Osteoblast (primary cell): ENCODE measurements at regions not wholly inside any gene's neighbourhood (a gene's known extent, or its start where the extent isn't known, plus 50 kb on each side); places are given as distances from the start of the nearest gene placed in this dataset.

Experiments used
- DNase-seq: peaks from one replicate; pipeline ENCODE4 v3.0.0; 2011; ENCODE audit warnings: low spot score, mixed read lengths; ENCODE audit not compliant: insufficient read length; ENCODE audit errors: missing footprints
- H2AFZ ChIP-seq: 2 replicates; pipeline ENCODE4 v1.6.0; 2011; ENCODE audit warnings: mild to moderate bottlenecking, low read length
- H3K27ac ChIP-seq: 2 replicates; pipeline ENCODE4 v1.5.1; 2011; ENCODE audit warnings: mild to moderate bottlenecking, low read depth, low read length, moderate library complexity
- H3K27me3 ChIP-seq: 2 replicates; pipeline ENCODE4 v1.6.0; 2012; ENCODE audit warnings: mild to moderate bottlenecking, control low read depth, inconsistent platforms, low read length, moderate library complexity; ENCODE audit not compliant: insufficient read depth
- H3K36me3 ChIP-seq: 2 replicates; pipeline ENCODE4 v1.5.1; 2011; ENCODE audit warnings: mild to moderate bottlenecking, low read length, control low read depth, moderate library complexity; ENCODE audit not compliant: insufficient read depth
- H3K4me1 ChIP-seq: 2 replicates; pipeline ENCODE4 v1.5.1; 2011; ENCODE audit warnings: mild to moderate bottlenecking, low read length, control low read depth, moderate library complexity; ENCODE audit not compliant: insufficient read depth
- H3K4me2 ChIP-seq: 2 replicates; pipeline ENCODE4 v1.6.0; 2011; ENCODE audit warnings: mild to moderate bottlenecking, low read length; ENCODE audit not compliant: insufficient read depth
- H3K4me3 ChIP-seq: fragments of 200-600 bp; sonication (generic); 3 replicates; pipeline ENCODE4 v1.5.1; 2012; ENCODE audit warnings: mild to moderate bottlenecking, low read length, inconsistent platforms; ENCODE audit not compliant: insufficient read depth
- H3K79me2 ChIP-seq: 2 replicates; pipeline ENCODE4 v1.6.0; 2012; ENCODE audit warnings: mild to moderate bottlenecking, low read length, control low read depth, inconsistent platforms; ENCODE audit not compliant: insufficient read depth
- H3K9me3 ChIP-seq: 2 replicates; pipeline ENCODE4 v1.5.1; 2011; ENCODE audit warnings: low read depth, low read length, control low read depth
- H4K20me1 ChIP-seq: 2 replicates; pipeline ENCODE4 v1.6.0; 2012; ENCODE audit warnings: mild to moderate bottlenecking, low read length, control low read depth; ENCODE audit not compliant: insufficient read depth
- TF ChIP-seq, protein P1 (sequence below): IDR thresholded peaks from 2 replicates; pipeline ENCODE4 v1.5.1; 2011; ENCODE audit warnings: mild to moderate bottlenecking, low read depth, low read length, moderate library complexity; ENCODE audit errors: extremely low read depth

DNA sequence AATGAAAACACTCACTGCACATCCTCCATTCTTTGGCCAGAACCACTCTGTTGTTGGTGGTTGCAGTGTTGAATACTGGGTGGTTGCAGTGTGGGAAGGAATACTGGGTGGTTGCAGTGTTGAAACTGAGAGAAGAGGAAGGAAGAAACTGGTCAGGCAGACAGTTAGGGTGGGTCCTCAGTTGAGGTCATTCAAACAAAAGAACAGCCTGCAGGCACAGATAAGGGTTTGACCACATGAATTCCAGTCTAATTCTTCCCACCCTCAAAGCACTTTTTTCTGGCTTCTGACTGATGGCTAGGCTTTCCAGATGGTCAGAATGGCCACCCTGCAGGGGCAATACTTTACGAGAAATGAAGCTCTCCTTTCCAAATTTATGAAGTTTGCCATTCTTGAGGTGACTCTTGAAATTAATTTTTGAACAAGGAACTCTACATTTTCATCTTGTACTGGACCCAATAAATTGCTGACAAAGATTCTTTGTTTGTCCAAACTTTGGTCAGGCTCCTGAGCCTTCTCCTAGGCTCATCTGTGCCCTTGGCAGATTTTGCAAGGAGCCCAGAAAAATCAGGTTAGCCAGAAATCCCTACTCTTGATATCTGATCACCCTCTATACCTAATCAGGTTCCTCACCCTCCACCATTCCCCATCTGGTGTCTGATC, 596.6 kb upstream of the CDH5 start:
- Histone ChIP-seq H3K4me1 (no peaks in the 10 kb centered on the region), H3K4me2 (no peak overlapping the region), H3K36me3 (no peaks in the 10 kb centered on the region), H3K79me2 (no peaks in the 10 kb centered on the region), H2AFZ (no peak overlapping the region), H3K27ac (no peak overlapping the region), H3K9me3 (peaks cover 2% of the 10 kb centered on the region), H3K4me3 (no peak overlapping the region), H3K27me3 (no peaks in the 10 kb centered on the region), H4K20me1 (no peaks in the 10 kb centered on the region)
- TF ChIP-seq, protein P1, sequence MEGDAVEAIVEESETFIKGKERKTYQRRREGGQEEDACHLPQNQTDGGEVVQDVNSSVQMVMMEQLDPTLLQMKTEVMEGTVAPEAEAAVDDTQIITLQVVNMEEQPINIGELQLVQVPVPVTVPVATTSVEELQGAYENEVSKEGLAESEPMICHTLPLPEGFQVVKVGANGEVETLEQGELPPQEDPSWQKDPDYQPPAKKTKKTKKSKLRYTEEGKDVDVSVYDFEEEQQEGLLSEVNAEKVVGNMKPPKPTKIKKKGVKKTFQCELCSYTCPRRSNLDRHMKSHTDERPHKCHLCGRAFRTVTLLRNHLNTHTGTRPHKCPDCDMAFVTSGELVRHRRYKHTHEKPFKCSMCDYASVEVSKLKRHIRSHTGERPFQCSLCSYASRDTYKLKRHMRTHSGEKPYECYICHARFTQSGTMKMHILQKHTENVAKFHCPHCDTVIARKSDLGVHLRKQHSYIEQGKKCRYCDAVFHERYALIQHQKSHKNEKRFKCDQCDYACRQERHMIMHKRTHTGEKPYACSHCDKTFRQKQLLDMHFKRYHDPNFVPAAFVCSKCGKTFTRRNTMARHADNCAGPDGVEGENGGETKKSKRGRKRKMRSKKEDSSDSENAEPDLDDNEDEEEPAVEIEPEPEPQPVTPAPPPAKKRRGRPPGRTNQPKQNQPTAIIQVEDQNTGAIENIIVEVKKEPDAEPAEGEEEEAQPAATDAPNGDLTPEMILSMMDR = no peak
- DNase-seq = no peak

DNA sequence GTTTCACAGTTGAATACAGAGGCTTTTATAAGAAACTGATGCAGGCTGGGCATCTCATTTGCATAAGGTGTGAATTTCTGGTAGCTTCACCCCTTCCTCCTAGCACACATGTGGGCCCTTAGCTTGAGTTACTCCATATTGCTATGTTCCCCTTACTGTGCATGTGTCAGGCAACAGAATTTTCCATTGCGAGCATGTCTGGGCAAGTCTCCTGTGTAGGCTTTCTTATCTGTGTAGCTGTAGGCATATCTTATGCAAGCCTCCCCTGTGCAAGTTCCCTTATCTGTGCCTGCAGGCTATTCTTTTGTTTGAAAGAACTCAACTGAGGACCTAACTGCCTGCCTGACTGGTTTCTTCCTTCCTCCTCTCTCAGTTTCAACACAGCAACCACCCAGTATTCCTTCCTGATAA, 597.4 kb upstream of the CDH5 start:
- no peak for DNase-seq
- no peaks in the 10 kb centered on the region for H3K4me1 ChIP-seq
- H3K36me3 ChIP-seq = no peaks in the 10 kb centered on the region
- peaks cover 2% of the 10 kb centered on the region for H3K9me3 ChIP-seq
- no peak overlapping the region for H3K4me2 ChIP-seq
- H3K79me2 ChIP-seq = no peaks in the 10 kb centered on the region
- no peaks in the 10 kb centered on the region for H3K27me3 ChIP-seq
- no peak overlapping the region for H3K4me3 ChIP-seq
- H2AFZ ChIP-seq = peak overlapping the region; percentile 38
- no peak overlapping the region for H3K27ac ChIP-seq
- no peaks in the 10 kb centered on the region for H4K20me1 ChIP-seq
- TF ChIP-seq, protein P1 = no peak

DNA sequence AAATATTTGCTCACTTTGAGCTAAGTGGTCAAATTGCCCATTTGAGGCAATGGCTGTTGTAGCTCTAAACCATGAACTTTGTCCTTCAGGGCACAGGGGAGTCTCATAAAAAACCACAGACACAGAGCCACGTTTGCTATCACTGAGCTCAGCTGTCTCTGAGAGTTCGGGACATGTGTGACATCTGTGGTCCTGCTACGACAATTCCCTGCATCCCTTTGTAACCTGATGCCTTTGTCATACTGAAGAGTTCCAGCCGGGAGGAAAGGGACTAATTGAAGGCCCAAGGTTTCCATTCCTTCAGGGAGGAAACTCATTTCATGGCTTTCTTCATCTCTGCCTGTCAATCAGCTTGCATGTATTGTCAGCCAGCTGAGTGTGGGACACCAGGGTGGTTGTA, 599.4 kb upstream of the CDH5 start:
- Histone ChIP-seq H3K4me3 (no peak overlapping the region), H2AFZ (peak overlapping the region; percentile 23), H3K4me2 (no peak overlapping the region), H3K9me3 (peaks cover 2% of the 10 kb centered on the region), H3K36me3 (no peaks in the 10 kb centered on the region), H3K79me2 (no peaks in the 10 kb centered on the region), H3K27me3 (no peaks in the 10 kb centered on the region), H3K4me1 (no peaks in the 10 kb centered on the region), H3K27ac (no peak overlapping the region), H4K20me1 (no peaks in the 10 kb centered on the region)
- DNase-seq = no peak
- TF ChIP-seq, protein P1 = no peak

DNA sequence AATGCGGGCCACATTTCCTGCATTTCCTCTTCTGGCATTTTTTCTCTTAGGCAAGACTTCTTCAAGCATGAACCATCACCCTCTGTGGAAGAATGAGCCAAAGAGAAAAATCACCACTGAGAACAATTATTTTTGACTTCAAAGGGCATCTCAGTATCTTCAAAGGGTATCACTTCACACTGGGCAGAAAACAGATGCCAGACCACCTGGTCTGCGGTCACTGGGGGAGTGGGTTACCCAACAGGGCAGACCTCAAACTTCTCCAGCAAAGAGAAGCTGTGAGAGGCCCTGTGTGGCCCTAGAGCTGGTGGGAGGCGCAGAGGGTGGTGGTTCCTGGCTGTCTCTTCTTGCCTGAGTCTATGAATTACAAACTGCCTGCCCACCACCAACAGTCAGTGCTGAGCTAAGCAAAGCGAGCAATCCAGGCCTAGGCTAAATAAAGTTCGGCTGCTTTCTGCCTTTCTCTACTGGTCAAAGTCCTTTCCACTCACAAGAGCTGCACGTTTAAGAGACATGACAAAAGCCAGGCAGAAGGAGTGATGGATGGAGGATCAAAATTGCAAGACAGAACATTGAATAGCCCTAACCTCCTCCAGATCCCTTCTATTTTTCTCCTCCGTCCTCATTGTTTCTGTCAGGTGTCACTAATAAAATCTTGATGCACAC, 602.7 kb upstream of the CDH5 start:
- no peaks in the 10 kb centered on the region for H3K79me2 ChIP-seq
- no peaks in the 10 kb centered on the region for H3K9me3 ChIP-seq
- no peaks in the 10 kb centered on the region for H3K27me3 ChIP-seq
- H3K27ac ChIP-seq = no peak overlapping the region
- H3K4me3 ChIP-seq = no peak overlapping the region
- no peak overlapping the region for H3K4me2 ChIP-seq
- H2AFZ ChIP-seq = no peak overlapping the region
- H4K20me1 ChIP-seq = no peaks in the 10 kb centered on the region
- no peaks in the 10 kb centered on the region for H3K36me3 ChIP-seq
- DNase-seq = no peak
- TF ChIP-seq, protein P1 = no peak
- H3K4me1 ChIP-seq = no peaks in the 10 kb centered on the region
